ENCODE measurements at regions not wholly inside any gene's neighbourhood (a gene's known extent, or its start where the extent isn't known, plus 50 kb on each side); places are given as distances from the start of the nearest gene placed in this dataset.

GRCh38 chr14:101024686-101025085, 121.2 kb upstream of the RTL1 start:
- TF ChIP-seq FOXP2 (optimal IDR thresholded peaks at IDR 0.05; ENCODE audit: control extremely low read depth, extremely low read length, insufficient read depth) (no peak), POLR2AphosphoS5 (IDR thresholded peaks at IDR 0.05; ENCODE audit: borderline replicate concordance, low read depth, low read length) (no peak), EZH2 (IDR thresholded peaks at IDR 0.05) (no peak)
- Histone ChIP-seq H3K9me3 (ENCODE audit: low read depth, low read length) (no peaks in the 10 kb centered on the region), H3K4me3 (no peak overlapping the region), H3K27ac (no peak overlapping the region), H3K9ac (ENCODE audit: insufficient read length) (no peak overlapping the region), H3K36me3 (ENCODE audit: insufficient read depth, low read length) (peaks cover 9% of the 10 kb centered on the region; the same call in 1 of the 2 replicates)
- DNase-seq (ENCODE audit: low read depth, low spot score): no peak

GRCh38 chr14:101025131-101025530, 121.6 kb upstream of the RTL1 start:
- Histone ChIP-seq H3K4me3 (no peak overlapping the region), H3K9ac (ENCODE audit: insufficient read length) (no peak overlapping the region), H3K36me3 (ENCODE audit: insufficient read depth, low read length) (peaks cover 9% of the 10 kb centered on the region; the same call in 1 of the 2 replicates), H3K9me3 (ENCODE audit: low read depth, low read length) (no peaks in the 10 kb centered on the region), H3K27ac (no peak overlapping the region)
- DNase-seq (ENCODE audit: low read depth, low spot score): no peak
- TF ChIP-seq POLR2AphosphoS5 (IDR thresholded peaks at IDR 0.05; ENCODE audit: borderline replicate concordance, low read depth, low read length): no peak
- TF ChIP-seq FOXP2 (optimal IDR thresholded peaks at IDR 0.05; ENCODE audit: control extremely low read depth, extremely low read length, insufficient read depth): no peak
- TF ChIP-seq EZH2 (IDR thresholded peaks at IDR 0.05): no peak

- no peak for TF ChIP-seq FOXP2 (optimal IDR thresholded peaks at IDR 0.05; ENCODE audit: control extremely low read depth, extremely low read length, insufficient read depth)
- no peak for TF ChIP-seq POLR2AphosphoS5 (IDR thresholded peaks at IDR 0.05; ENCODE audit: borderline replicate concordance, low read depth, low read length)
- no peak for TF ChIP-seq EZH2 (IDR thresholded peaks at IDR 0.05)
- H3K36me3 ChIP-seq (ENCODE audit: insufficient read depth, low read length): peaks cover 9% of the 10 kb centered on the region; the same call in 1 of the 2 replicates
- H3K9me3 ChIP-seq (ENCODE audit: low read depth, low read length): no peaks in the 10 kb centered on the region
Measured at GRCh38 chr14:101025696-101026095, 122.2 kb upstream of the RTL1 start.

DNA sequence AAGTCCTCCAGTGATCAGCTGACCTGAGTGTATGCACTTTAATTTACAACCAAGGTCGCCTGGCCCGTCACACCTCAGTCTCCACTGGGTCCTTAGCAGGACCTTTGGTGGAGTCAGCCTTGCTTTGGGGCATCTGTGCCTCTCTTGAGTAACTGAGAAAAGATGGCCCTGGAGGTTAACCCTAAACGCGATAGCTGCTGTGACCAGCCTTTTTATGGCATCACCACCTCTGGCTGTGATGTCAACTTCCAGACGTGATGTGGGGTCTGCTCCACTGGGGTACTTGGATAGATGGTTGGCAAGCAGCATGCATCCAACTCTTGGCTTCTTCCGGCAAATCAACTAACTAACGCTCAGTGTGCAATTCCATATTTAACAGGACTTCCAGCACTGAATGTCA, 122.8 kb upstream of the RTL1 start:
- no peak for TF ChIP-seq EZH2 (IDR thresholded peaks at IDR 0.05)
- TF ChIP-seq FOXP2 (optimal IDR thresholded peaks at IDR 0.05; ENCODE audit: control extremely low read depth, extremely low read length, insufficient read depth): no peak
- H3K27ac ChIP-seq: no peak overlapping the region
- H3K9ac ChIP-seq (ENCODE audit: insufficient read length): no peak overlapping the region
- H3K9me3 ChIP-seq (ENCODE audit: low read depth, low read length): no peaks in the 10 kb centered on the region
- H3K36me3 ChIP-seq (ENCODE audit: insufficient read depth, low read length): peaks cover 9% of the 10 kb centered on the region; the same call in 1 of the 2 replicates
- H3K4me3 ChIP-seq: no peak overlapping the region
- DNase-seq (ENCODE audit: low read depth, low spot score): no peak

More at GRCh38 chr14:101025696-101026095, 122.2 kb upstream of the RTL1 start:
- no peak overlapping the region for H3K4me3 ChIP-seq
- H3K27ac ChIP-seq: no peak overlapping the region
- no peak overlapping the region for H3K9ac ChIP-seq (ENCODE audit: insufficient read length)
- DNase-seq (ENCODE audit: low read depth, low spot score): no peak

- Histone ChIP-seq H3K9ac (ENCODE audit: insufficient read length) (no peak overlapping the region), H3K36me3 (ENCODE audit: insufficient read depth, low read length) (peaks cover 9% of the 10 kb centered on the region; the same call in 1 of the 2 replicates), H3K9me3 (ENCODE audit: low read depth, low read length) (no peaks in the 10 kb centered on the region), H3K4me3 (no peak overlapping the region), H3K27ac (no peak overlapping the region)
- no peak for DNase-seq (ENCODE audit: low read depth, low spot score)
- no peak for TF ChIP-seq FOXP2 (optimal IDR thresholded peaks at IDR 0.05; ENCODE audit: control extremely low read depth, extremely low read length, insufficient read depth)
- no peak for TF ChIP-seq POLR2AphosphoS5 (IDR thresholded peaks at IDR 0.05; ENCODE audit: borderline replicate concordance, low read depth, low read length)
- no peak for TF ChIP-seq EZH2 (IDR thresholded peaks at IDR 0.05)
Measured at GRCh38 chr14:101027291-101027690, 123.8 kb upstream of the RTL1 start.

- TF ChIP-seq FOXP2 (optimal IDR thresholded peaks at IDR 0.05; ENCODE audit: control extremely low read depth, extremely low read length, insufficient read depth): no peak
- no peak for TF ChIP-seq EZH2 (IDR thresholded peaks at IDR 0.05)
- no peak for TF ChIP-seq POLR2AphosphoS5 (IDR thresholded peaks at IDR 0.05; ENCODE audit: borderline replicate concordance, low read depth, low read length)
Measured at GRCh38 chr14:101027966-101028365, 124.4 kb upstream of the RTL1 start.

DNA sequence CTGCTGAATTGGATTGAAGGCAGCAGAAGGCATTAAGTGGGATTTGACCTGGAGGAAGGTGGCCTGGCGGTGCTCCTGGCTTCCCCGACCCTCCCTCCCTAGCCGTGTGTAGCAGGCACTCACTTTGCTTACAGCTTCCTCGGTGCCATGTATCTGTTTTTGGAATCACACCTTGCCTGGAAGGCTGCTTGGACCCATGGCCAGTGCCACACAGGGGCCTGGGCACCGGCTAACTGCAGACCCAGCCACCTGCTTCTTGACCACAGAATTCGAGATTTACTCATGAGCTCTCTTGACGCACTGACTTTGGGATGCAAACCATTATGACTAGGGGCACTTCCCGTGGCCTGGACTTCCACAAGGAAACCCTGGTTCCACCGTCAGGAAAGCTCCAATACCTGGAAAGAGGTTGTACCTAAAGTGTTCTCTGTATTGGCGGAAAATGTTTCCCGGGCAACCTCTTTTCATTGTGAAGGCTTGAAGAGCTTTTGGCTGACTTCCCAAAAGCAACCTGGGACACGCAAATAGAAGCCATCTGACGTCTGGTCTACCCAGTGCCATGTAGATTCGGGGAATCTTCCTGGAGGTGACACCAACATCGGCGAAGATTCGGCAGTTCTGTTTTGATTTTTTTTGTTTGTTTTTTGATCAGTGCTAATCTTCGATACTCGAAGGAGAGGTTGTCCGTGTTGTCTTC, 125.6 kb upstream of the RTL1 start:
- TF ChIP-seq FOXP2 (optimal IDR thresholded peaks at IDR 0.05; ENCODE audit: control extremely low read depth, extremely low read length, insufficient read depth) (no peak), EZH2 (IDR thresholded peaks at IDR 0.05) (no peak), POLR2AphosphoS5 (IDR thresholded peaks at IDR 0.05; ENCODE audit: borderline replicate concordance, low read depth, low read length) (no peak)
- Histone ChIP-seq H3K4me3 (no peak overlapping the region), H3K27ac (no peak overlapping the region), H3K36me3 (ENCODE audit: insufficient read depth, low read length) (peaks cover 3% of the 10 kb centered on the region; the same call in 1 of the 2 replicates), H3K9ac (ENCODE audit: insufficient read length) (no peak overlapping the region), H3K9me3 (ENCODE audit: low read depth, low read length) (no peaks in the 10 kb centered on the region)
- no peak for DNase-seq (ENCODE audit: low read depth, low spot score)

More at GRCh38 chr14:101027966-101028365, 124.4 kb upstream of the RTL1 start:
- Histone ChIP-seq H3K36me3 (ENCODE audit: insufficient read depth, low read length) (peaks cover 7% of the 10 kb centered on the region; the same call in 1 of the 2 replicates), H3K4me3 (no peak overlapping the region), H3K9me3 (ENCODE audit: low read depth, low read length) (no peaks in the 10 kb centered on the region), H3K9ac (ENCODE audit: insufficient read length) (no peak overlapping the region), H3K27ac (no peak overlapping the region)
- DNase-seq (ENCODE audit: low read depth, low spot score): no peak

DNA sequence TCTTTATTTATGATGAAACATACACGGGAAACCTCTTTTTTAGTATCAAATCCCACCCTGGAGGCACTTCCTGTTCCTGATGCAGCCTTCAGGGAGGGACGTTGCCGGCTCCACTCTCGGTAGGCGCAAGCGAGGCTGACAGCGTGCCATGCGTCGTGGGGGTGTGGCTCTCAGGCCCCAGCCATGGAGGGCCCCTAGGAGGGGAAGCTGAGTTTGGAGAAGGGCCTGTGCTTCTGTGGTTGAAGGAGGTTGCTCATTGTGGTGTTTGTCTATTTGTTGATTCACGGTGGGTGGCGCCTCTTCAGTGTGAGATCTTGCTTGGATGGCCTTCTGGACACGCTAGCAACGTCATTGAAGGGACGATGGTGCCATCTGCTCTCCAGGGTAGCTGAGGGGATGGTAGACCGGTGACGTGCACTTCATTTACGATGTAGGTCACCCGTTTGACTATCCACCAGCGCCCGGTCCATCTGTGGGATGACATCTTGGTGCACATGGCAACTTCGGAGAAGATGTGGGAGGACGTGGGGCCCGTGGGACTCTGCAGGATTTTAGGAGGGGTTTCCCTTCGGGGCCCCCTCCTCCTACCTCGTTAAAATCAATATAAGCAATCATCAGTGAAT, 126.3 kb upstream of the RTL1 start:
- TF ChIP-seq POLR2AphosphoS5 (IDR thresholded peaks at IDR 0.05; ENCODE audit: borderline replicate concordance, low read depth, low read length): no peak
- no peak for TF ChIP-seq FOXP2 (optimal IDR thresholded peaks at IDR 0.05; ENCODE audit: control extremely low read depth, extremely low read length, insufficient read depth)
- TF ChIP-seq EZH2 (IDR thresholded peaks at IDR 0.05): no peak
- no peak overlapping the region for H3K4me3 ChIP-seq
- no peak overlapping the region for H3K27ac ChIP-seq
- peaks cover 3% of the 10 kb centered on the region; the same call in 1 of the 2 replicates for H3K36me3 ChIP-seq (ENCODE audit: insufficient read depth, low read length)
- H3K9ac ChIP-seq (ENCODE audit: insufficient read length): no peak overlapping the region
- no peak for DNase-seq (ENCODE audit: low read depth, low spot score)
- H3K9me3 ChIP-seq (ENCODE audit: low read depth, low read length): no peaks in the 10 kb centered on the region

All from SK-N-MC (cell line).